HepG2 (cell line): ENCODE measurements at regions not wholly inside any gene's neighbourhood (a gene's known extent, or its start where the extent isn't known, plus 50 kb on each side); places are given as distances from the start of the nearest gene placed in this dataset.

ENCODE experiments used
- ATAC-seq: fragments of 200-7000 bp; cut with Tn5 transposase; 3 replicates; pipeline ENCODE4 v1.9.1; 2020; ENCODE audit warnings: mild to moderate bottlenecking, moderate library complexity
- BruUV-seq: library from RNA; stranded (reverse); fragments of 400-500 nt; replicated peaks from 2 replicates; lab custom pipeline; 2021; lab: Mats Ljungman, UMichigan
- CTCF ChIA-PET: fragments of 300-600 bp; formaldehyde crosslinking; extraction: SDS; loops from one replicate; lab custom pipeline; 2021; ENCODE audit warnings: low total read pairs, inconsistent platforms, low intra/inter-chr PET ratio; lab: Yijun Ruan, JAX
- POLR2A ChIA-PET: fragments of 350-600 bp; sonication (Branson Sonifier 250); formaldehyde crosslinking; loops from one replicate; lab custom pipeline; 2020; ENCODE audit warnings: antibody characterized with exemption, inconsistent platforms; lab: Yijun Ruan, JAX
- DNase-seq: peaks from one replicate; pipeline ENCODE4 v3.0.0-alpha.2; 2015; ENCODE audit warnings: low spot score
- FAIRE-seq: peaks from 3 replicates; lab custom pipeline; 2011; peaks lifted over from hg19 to GRCh38; lab: Jason Lieb, UNC
- H2AFZ ChIP-seq: one replicate; pipeline ENCODE4 v1.6.1; 2011; ENCODE audit warnings: low read length, inconsistent platforms
- H3K27ac ChIP-seq: fragments of 300-600 bp; 3 replicates; pipeline ENCODE4 v1.8.0; 2011; ENCODE audit warnings: mixed run types, mild to moderate bottlenecking, mixed read lengths, low read length, inconsistent platforms; ENCODE audit not compliant: insufficient read depth; ENCODE audit errors: extremely low read length
- H3K27me3 ChIP-seq, 2 experiments: fragments of 200-600 bp in 1 of 2; 2 replicates in 1 of 2; 3 replicates in 1 of 2; pipeline versions ENCODE4 v1.6.0 to v1.8.0; 2011; ENCODE audit warnings: low read length in 2 of 2, mild to moderate bottlenecking in 2 of 2, moderate library complexity in 2 of 2, inconsistent platforms in 1 of 2; ENCODE audit not compliant: insufficient read depth in 2 of 2, control insufficient read depth in 1 of 2
- H3K36me3 ChIP-seq, 2 experiments: fragments of 200-600 bp in 1 of 2; replicated peaks in 1 of 2; 2 replicates in 1 of 2; 3 replicates in 1 of 2; pipeline versions ENCODE4 v1.5.1 to v1.8.0; 2011; ENCODE audit warnings: low read length in 2 of 2, inconsistent platforms in 1 of 2; ENCODE audit not compliant: insufficient read depth in 2 of 2, control insufficient read depth in 1 of 2
- H3K4me1 ChIP-seq: 2 replicates; pipeline ENCODE4 v1.5.1; 2012; ENCODE audit warnings: low read length, inconsistent platforms; ENCODE audit not compliant: insufficient read depth
- H3K4me2 ChIP-seq: 2 replicates; pipeline ENCODE4 v1.6.0; 2011; ENCODE audit warnings: low read depth, low read length, inconsistent platforms
- H3K4me3 ChIP-seq, 3 experiments: fragments of 200-600 bp in 1 of 3; sonication (generic), shearing (Covaris generic) in 1 of 3; replicated peaks in 1 of 3; 2 replicates each; pipeline ENCODE4 v1.5.1; 2011 to 2016; ENCODE audit warnings: low read length in 3 of 3, inconsistent platforms in 2 of 3, low read depth in 2 of 3, mild to moderate bottlenecking in 2 of 3, control low read depth in 1 of 3, mixed read lengths in 1 of 3; ENCODE audit not compliant: insufficient read depth in 1 of 3
- H3K79me2 ChIP-seq: one replicate; pipeline ENCODE4 v1.6.1; 2011; ENCODE audit warnings: low read length, inconsistent platforms; ENCODE audit not compliant: insufficient read depth
- H3K9ac ChIP-seq: 2 replicates; pipeline ENCODE4 v1.6.0; 2011; ENCODE audit warnings: mild to moderate bottlenecking, low read depth, low read length, inconsistent platforms; ENCODE audit not compliant: insufficient read depth
- H3K9me3 ChIP-seq: 2 replicates; pipeline ENCODE4 v1.5.1; 2012; ENCODE audit warnings: mild to moderate bottlenecking, low read length
- H4K20me1 ChIP-seq: 2 replicates; pipeline ENCODE4 v1.6.0; 2011; ENCODE audit warnings: inconsistent platforms, mild to moderate bottlenecking, low read length, moderate library complexity; ENCODE audit not compliant: insufficient read depth
- EEA1 ChIP-seq: sonication (generic); formaldehyde crosslinking; IDR thresholded peaks from 2 replicates; pipeline ENCODE4 v1.5.1; 2020; ENCODE audit warnings: mild to moderate bottlenecking, missing genetic modification reagents, borderline replicate concordance
- GATAD2A ChIP-seq: IDR thresholded peaks from 2 replicates; pipeline ENCODE4 v1.6.1; 2016
- IKZF1 ChIP-seq: fragments of 450-650 bp; IDR thresholded peaks from 2 replicates; pipeline ENCODE4 v1.7.1; 2016
- IRX3 ChIP-seq: sonication (generic); formaldehyde crosslinking; IDR thresholded peaks from 2 replicates; pipeline ENCODE4 v1.8.1; 2023; ENCODE audit warnings: mild to moderate bottlenecking, low read depth, missing genetic modification reagents, borderline replicate concordance
- MIER2 ChIP-seq: IDR thresholded peaks from 2 replicates; pipeline ENCODE4 v1.6.1; 2016; ENCODE audit warnings: missing biosample characterization, missing genetic modification reagents
- NKX3-1 ChIP-seq: sonication (generic); formaldehyde crosslinking; IDR thresholded peaks from 2 replicates; pipeline ENCODE4 v1.5.0; 2020; ENCODE audit warnings: missing genetic modification reagents
- NR2C2 ChIP-seq: sonication (generic); formaldehyde crosslinking; IDR thresholded peaks from 2 replicates; pipeline ENCODE4 v1.4.0; 2020; ENCODE audit warnings: missing genetic modification reagents, mild to moderate bottlenecking, moderate library complexity, borderline replicate concordance
- SIN3B ChIP-seq: fragments of 150-350 bp; IDR thresholded peaks from 2 replicates; pipeline ENCODE4 v1.6.1; 2014; ENCODE audit warnings: low read length
- TARDBP ChIP-seq: sonication (generic); formaldehyde crosslinking; IDR thresholded peaks from 2 replicates; pipeline ENCODE4 v1.8.0; 2022; ENCODE audit warnings: mild to moderate bottlenecking, missing genetic modification reagents
- TMF1 ChIP-seq: sonication (generic); formaldehyde crosslinking; IDR thresholded peaks from 2 replicates; pipeline ENCODE4 v1.8.1; 2022; ENCODE audit warnings: low read depth, missing genetic modification reagents
- ZC3H4 ChIP-seq: sonication (generic); formaldehyde crosslinking; IDR thresholded peaks from 2 replicates; pipeline ENCODE4 v1.4.0; 2020; ENCODE audit warnings: missing genetic modification reagents, borderline replicate concordance
- ZEB1 ChIP-seq: IDR thresholded peaks from 2 replicates; pipeline ENCODE4 v1.6.1; 2012; ENCODE audit warnings: mild to moderate bottlenecking, low read depth, inconsistent platforms; ENCODE audit not compliant: insufficient replicate concordance
- ZNF142 ChIP-seq: sonication (generic); formaldehyde crosslinking; IDR thresholded peaks from 2 replicates; pipeline ENCODE4 v1.4.0; 2020; ENCODE audit warnings: missing genetic modification reagents
- ZNF414 ChIP-seq: sonication (generic); formaldehyde crosslinking; IDR thresholded peaks from 2 replicates; pipeline ENCODE4 v1.5.0; 2020; ENCODE audit warnings: missing genetic modification reagents
- ZNF547 ChIP-seq: sonication (generic); formaldehyde crosslinking; IDR thresholded peaks from 2 replicates; pipeline ENCODE4 v1.5.1; 2020; ENCODE audit warnings: mild to moderate bottlenecking, missing genetic modification reagents
- WGBS: methylation state at CpG from one replicate; pipeline ENCODE4 v1.1.6; 2017; ENCODE audit warnings: low lambda C conversion rate; 5-methylcytosine and 5-hydroxymethylcytosine counted together
- in situ Hi-C: cut with HindIII; loops from 2 replicates; pipeline ENCODE4 v1.10.0; 2017; ENCODE audit warnings: low pct_unique_long_range_greater_than_20kb; ENCODE audit not compliant: extremely low pct_ligation_motif_present
- intact Hi-C: fragments of 100-400 bp; cut with micrococcal nuclease; formaldehyde crosslinking; loops from one replicate; pipeline ENCODE4 v1.10.0; 2022; ENCODE audit not compliant: unreplicated experiment

- Histone ChIP-seq H3K4me1 (no peaks in the 10 kb centered on the region), H3K27me3 (no peaks in the 10 kb centered on the region), H3K36me3 (no peaks in the 10 kb centered on the region), H3K4me3 (no peak overlapping the region), H3K27ac (no peak overlapping the region), H4K20me1 (no peaks in the 10 kb centered on the region), H3K79me2 (no peaks in the 10 kb centered on the region), H2AFZ (no peak overlapping the region), H3K4me2 (no peak overlapping the region), H3K9ac (no peak overlapping the region), H3K9me3 (no peaks in the 10 kb centered on the region)
- DNase-seq, result no peak
- intact Hi-C loops, result no loop called here
- ATAC-seq, result no peak
- 52% methylated on average over 2 of the region's 2 CpGs for WGBS
- TF ChIP-seq NR2C2, result no peak
- no peak for TF ChIP-seq ZNF414
- TF ChIP-seq ZEB1, result no peak
- no peak for TF ChIP-seq TARDBP
- TF ChIP-seq NKX3-1, result no peak
- TF ChIP-seq MIER2 (CRISPR knock-in tag), result no peak
- no peak for TF ChIP-seq IRX3
- no peak for TF ChIP-seq ZNF547
- no peak for TF ChIP-seq ZC3H4
- TF ChIP-seq GATAD2A (CRISPR knock-in tag), result no peak
- no peak for TF ChIP-seq EEA1
- no peak for TF ChIP-seq ZNF142
- no peak for TF ChIP-seq IKZF1
- no peak for TF ChIP-seq TMF1 (CRISPR knock-in tag)
- no peak for TF ChIP-seq SIN3B
- no TSS peak for BruUV-seq
- in situ Hi-C loops, result no loop called here
- ChIA-PET POLR2A (no interaction called here), CTCF (no interaction called here)
- FAIRE-seq, result no peak
Measured at GRCh38 chr6:62889240-62889639, 322.0 kb upstream of the FKBP1C start.
